Central memory CD8-positive, alpha-beta T cell (primary cell): ENCODE measurements at regions not wholly inside any gene's neighbourhood (a gene's known extent, or its start where the extent isn't known, plus 50 kb on each side); places are given as distances from the start of the nearest gene placed in this dataset.
"Not testable (repeated sequence)": the region's sequence is repeated elsewhere in the genome, so short reads cannot be mapped to it uniquely, and the experiment has no call there.

Experiments used
- ATAC-seq: fragments of 150-1000 bp; cut with Tn5 transposase; replicated peaks from 2 replicates; pipeline ENCODE4 v1.10.0; 2022; ENCODE audit warnings: mild to moderate bottlenecking, moderate FRiP score, moderate number of reproducible peaks; ENCODE audit not compliant: poor library complexity, severe bottlenecking; ENCODE audit errors: extremely low read depth
- DNase-seq, 2 donors: peaks; one replicate each; pipeline ENCODE4 v3.0.0; 2021; ENCODE audit warnings: low spot score in 2 of 2
- H3K27ac Mint-ChIP-seq: one replicate; pipeline ENCODE4 v1.8.0; 2022; ENCODE audit warnings: low read depth, mild to moderate bottlenecking, moderate library complexity, mixed read lengths
- H3K27me3 Mint-ChIP-seq: one replicate; pipeline ENCODE4 v1.8.0; 2022; ENCODE audit warnings: mixed read lengths
- H3K36me3 Mint-ChIP-seq: one replicate; pipeline ENCODE4 v1.8.0; 2022; ENCODE audit warnings: mild to moderate bottlenecking, moderate library complexity, mixed read lengths; ENCODE audit not compliant: insufficient read depth
- H3K4me1 Mint-ChIP-seq: one replicate; pipeline ENCODE4 v1.8.0; 2022; ENCODE audit warnings: mixed read lengths
- H3K4me3 Mint-ChIP-seq: one replicate; pipeline ENCODE4 v1.8.0; 2022; ENCODE audit warnings: mild to moderate bottlenecking, moderate library complexity, mixed read lengths
- H3K9me3 Mint-ChIP-seq: one replicate; pipeline ENCODE4 v1.8.0; 2022; ENCODE audit warnings: mixed read lengths

DNA sequence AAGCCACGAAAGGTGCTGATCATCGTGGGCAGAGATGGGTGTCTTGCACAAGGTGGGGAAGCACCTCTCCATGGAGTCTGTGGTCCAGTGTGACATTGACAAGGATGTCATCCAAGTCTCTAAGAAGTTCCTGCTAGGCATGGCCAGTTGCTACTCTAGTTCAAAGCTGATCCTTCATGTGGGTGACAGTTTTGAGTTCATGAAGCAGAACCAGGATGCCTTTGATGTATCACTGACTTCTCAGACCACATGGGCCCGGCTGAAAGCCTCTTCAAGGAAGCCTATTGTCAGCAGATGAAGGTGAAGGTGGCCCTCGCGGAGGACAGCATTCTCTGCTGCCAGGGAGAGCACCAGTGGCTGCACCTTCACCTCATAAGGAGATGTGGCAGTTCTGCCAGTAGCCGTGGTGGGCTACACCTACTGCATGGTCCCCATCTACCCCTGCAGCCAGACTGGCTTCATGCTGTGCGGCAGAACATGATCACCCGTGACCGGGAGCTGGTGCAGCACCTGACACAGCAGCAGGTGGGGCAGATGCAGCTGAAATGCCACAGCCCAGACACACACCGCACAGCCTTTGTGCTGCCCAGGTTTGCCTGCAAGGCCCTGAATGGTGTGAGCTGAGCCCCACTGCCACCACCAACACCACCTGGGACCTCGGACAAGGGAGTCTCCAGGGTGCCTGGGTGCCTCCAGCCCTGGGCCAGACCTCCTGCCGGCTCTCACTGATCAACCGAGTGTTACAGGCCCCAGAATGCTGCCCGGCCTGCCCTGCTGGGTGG lies 75.0 kb upstream of the SULF2 start:
- Mint-ChIP-seq H3K9me3 (no peaks in the 10 kb centered on the region), H3K4me3 (no peak overlapping the region), H3K4me1 (no peaks in the 10 kb centered on the region), H3K36me3 (no peaks in the 10 kb centered on the region), H3K27ac (no peak overlapping the region), H3K27me3 (peaks cover 25% of the 10 kb centered on the region)
- ATAC-seq (no peak), DNase-seq (no peak)

DNA sequence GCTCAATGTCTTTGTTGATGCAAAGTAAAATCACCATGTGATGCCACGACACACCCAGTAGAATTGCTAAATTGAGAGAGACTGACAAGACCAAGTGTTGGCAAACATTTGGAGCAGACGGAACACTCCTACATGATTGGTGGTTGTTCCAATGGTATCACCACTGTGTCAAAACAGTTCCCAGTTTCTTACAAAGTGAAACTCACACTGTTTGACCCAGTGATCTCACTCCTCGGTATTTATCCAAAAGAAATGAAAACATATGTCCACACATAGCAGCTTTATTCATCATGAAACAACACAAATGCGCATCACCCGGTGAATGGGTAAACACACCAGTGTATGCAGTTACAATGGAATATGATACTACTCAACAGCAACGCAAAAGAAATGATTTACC lies 74.0 kb upstream of the SULF2 start:
- no peaks in the 10 kb centered on the region for H3K36me3 Mint-ChIP-seq
- ATAC-seq (no peak), DNase-seq (no peak)
- peaks cover 29% of the 10 kb centered on the region for H3K27me3 Mint-ChIP-seq
- H3K4me3 Mint-ChIP-seq: no peak overlapping the region
- H3K9me3 Mint-ChIP-seq: no peaks in the 10 kb centered on the region
- H3K4me1 Mint-ChIP-seq: no peaks in the 10 kb centered on the region
- H3K27ac Mint-ChIP-seq: no peak overlapping the region

DNA sequence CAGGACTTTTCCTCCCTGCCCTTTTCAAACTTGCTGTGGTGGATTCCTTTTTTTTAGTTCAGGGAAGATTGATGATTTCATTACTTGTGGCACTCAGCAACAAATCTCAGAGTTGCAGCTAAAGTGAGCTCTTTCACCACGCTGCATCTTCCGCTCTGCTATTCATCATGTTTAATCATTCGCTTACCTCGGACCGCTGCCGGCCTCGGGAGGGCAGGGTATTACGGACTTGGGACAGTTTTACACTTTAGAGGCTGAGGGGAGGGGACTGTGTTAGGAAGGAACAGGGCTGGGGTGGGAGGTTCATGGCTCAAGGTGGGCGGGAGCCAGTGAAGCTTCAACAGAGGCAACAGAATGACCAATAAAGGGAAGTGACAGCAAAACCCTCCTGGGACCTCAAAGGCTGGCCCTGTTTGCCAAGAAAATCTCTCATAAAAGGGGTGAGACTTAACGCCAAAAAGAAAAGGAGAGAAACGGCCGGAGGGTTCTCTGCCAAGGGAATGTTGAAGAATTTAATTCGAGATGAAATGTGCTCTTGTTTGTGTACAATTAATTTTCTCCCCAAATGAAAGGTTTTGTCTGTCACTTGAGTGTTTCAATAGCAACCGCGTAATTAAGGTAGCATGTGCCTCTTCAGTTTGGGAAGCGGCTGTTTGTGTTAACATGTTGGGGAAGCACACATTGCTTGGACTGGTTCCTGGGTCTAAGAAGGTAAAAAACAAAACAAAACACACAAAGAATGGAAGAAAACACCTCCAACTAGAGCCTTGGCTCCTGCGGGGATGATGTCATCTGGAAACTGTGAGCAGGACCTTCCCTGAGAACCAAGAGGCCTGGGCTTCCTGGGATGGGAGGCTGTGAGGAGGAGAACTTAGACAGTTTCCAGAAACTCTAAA lies 72.5 kb upstream of the SULF2 start:
- ATAC-seq (no peak), DNase-seq (no peak)
- Mint-ChIP-seq H3K4me3 (no peak overlapping the region), H3K9me3 (no peaks in the 10 kb centered on the region), H3K27ac (no peak overlapping the region), H3K4me1 (no peaks in the 10 kb centered on the region), H3K36me3 (no peaks in the 10 kb centered on the region), H3K27me3 (peaks cover 24% of the 10 kb centered on the region)

GRCh38 chr20:47857187-47857568 lies 71.9 kb upstream of the SULF2 start:
- no peak for ATAC-seq
- Mint-ChIP-seq H3K27me3 (peaks cover 29% of the 10 kb centered on the region), H3K9me3 (no peaks in the 10 kb centered on the region), H3K4me1 (no peaks in the 10 kb centered on the region), H3K36me3 (no peaks in the 10 kb centered on the region), H3K4me3 (no peak overlapping the region), H3K27ac (no peak overlapping the region)
- no peak for DNase-seq

GRCh38 chr20:47855799-47856198 lies 70.5 kb upstream of the SULF2 start:
- no peak for DNase-seq
- Mint-ChIP-seq H3K4me3 (no peak overlapping the region), H3K36me3 (no peaks in the 10 kb centered on the region), H3K4me1 (no peaks in the 10 kb centered on the region), H3K9me3 (no peaks in the 10 kb centered on the region), H3K27me3 (peaks cover 43% of the 10 kb centered on the region), H3K27ac (no peak overlapping the region)
- ATAC-seq: no peak

GRCh38 chr20:47854687-47855212 lies 69.5 kb upstream of the SULF2 start:
- no peak for DNase-seq
- no peak for ATAC-seq
- no peak overlapping the region for H3K4me3 Mint-ChIP-seq
- H3K4me1 Mint-ChIP-seq: no peaks in the 10 kb centered on the region
- no peak overlapping the region for H3K27ac Mint-ChIP-seq
- H3K36me3 Mint-ChIP-seq: no peaks in the 10 kb centered on the region
- no peaks in the 10 kb centered on the region for H3K9me3 Mint-ChIP-seq
- peaks cover 53% of the 10 kb centered on the region for H3K27me3 Mint-ChIP-seq

GRCh38 chr20:47851774-47852173 lies 66.5 kb upstream of the SULF2 start:
- Mint-ChIP-seq H3K4me3 (no peak overlapping the region), H3K27me3 (peaks cover 49% of the 10 kb centered on the region), H3K36me3 (no peaks in the 10 kb centered on the region), H3K4me1 (no peaks in the 10 kb centered on the region), H3K9me3 (no peaks in the 10 kb centered on the region), H3K27ac (no peak overlapping the region)
- DNase-seq (no peak), ATAC-seq (no peak)

DNA sequence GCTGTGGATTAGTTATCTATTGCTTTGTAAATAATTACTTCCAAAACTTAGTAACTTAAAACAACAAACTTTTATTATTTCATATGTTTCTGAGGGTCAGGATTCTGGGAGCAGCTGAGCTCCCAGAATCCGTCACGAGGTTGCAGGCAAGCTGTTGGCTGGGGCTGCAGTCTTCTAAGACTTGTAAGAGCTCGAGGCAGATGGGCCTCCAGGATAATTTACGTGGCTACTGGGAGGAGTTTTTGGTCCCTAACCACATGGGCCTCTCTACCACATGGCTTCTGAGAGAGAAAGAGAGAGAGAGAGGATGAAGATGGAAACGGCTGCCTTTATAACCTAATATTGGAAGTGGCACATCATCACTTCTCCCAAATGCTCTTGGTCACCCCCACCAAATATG lies 64.9 kb upstream of the SULF2 start:
- ATAC-seq: no peak
- Mint-ChIP-seq H3K9me3 (no peaks in the 10 kb centered on the region), H3K27me3 (peaks cover 65% of the 10 kb centered on the region), H3K36me3 (no peaks in the 10 kb centered on the region), H3K27ac (no peak overlapping the region), H3K4me1 (no peaks in the 10 kb centered on the region), H3K4me3 (no peak overlapping the region)
- DNase-seq: no peak

DNA sequence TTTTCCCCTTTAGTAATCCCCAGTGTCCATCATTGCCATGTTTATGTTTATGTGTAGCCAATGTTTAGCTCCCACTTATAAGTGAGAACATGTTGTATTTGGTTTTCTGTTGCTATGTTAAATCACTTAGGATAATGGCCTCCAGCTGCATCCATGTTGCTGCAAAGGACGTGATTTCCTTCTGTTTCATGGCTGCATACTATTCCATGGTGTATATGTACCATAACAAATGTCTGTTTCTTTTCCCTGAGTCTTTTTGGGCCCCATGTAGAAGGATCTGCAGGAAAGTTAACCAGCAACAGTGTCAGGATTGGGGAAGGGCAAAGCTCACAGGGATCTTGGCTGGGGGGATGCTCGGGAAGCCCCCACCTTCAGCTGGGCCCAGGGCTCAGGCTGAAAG lies 64.3 kb upstream of the SULF2 start:
- Mint-ChIP-seq H3K9me3 (no peaks in the 10 kb centered on the region), H3K4me1 (no peaks in the 10 kb centered on the region), H3K36me3 (no peaks in the 10 kb centered on the region), H3K27ac (no peak overlapping the region), H3K4me3 (no peak overlapping the region), H3K27me3 (peaks cover 62% of the 10 kb centered on the region)
- no peak for ATAC-seq
- no peak for DNase-seq

GRCh38 chr20:47849006-47849405 lies 63.7 kb upstream of the SULF2 start:
- ATAC-seq: no peak
- no peaks in the 10 kb centered on the region for H3K9me3 Mint-ChIP-seq
- H3K4me3 Mint-ChIP-seq: no peak overlapping the region
- no peak overlapping the region for H3K27ac Mint-ChIP-seq
- DNase-seq: no peak
- peaks cover 58% of the 10 kb centered on the region for H3K27me3 Mint-ChIP-seq
- no peaks in the 10 kb centered on the region for H3K4me1 Mint-ChIP-seq
- no peaks in the 10 kb centered on the region for H3K36me3 Mint-ChIP-seq

GRCh38 chr20:47848534-47848933 lies 63.3 kb upstream of the SULF2 start:
- not testable (repeated sequence) for H3K4me1 Mint-ChIP-seq, DNase-seq, ATAC-seq, H3K4me3 Mint-ChIP-seq, H3K27ac Mint-ChIP-seq, H3K9me3 Mint-ChIP-seq, H3K36me3 Mint-ChIP-seq
- H3K27me3 Mint-ChIP-seq: peaks cover 62% of the 10 kb centered on the region

DNA sequence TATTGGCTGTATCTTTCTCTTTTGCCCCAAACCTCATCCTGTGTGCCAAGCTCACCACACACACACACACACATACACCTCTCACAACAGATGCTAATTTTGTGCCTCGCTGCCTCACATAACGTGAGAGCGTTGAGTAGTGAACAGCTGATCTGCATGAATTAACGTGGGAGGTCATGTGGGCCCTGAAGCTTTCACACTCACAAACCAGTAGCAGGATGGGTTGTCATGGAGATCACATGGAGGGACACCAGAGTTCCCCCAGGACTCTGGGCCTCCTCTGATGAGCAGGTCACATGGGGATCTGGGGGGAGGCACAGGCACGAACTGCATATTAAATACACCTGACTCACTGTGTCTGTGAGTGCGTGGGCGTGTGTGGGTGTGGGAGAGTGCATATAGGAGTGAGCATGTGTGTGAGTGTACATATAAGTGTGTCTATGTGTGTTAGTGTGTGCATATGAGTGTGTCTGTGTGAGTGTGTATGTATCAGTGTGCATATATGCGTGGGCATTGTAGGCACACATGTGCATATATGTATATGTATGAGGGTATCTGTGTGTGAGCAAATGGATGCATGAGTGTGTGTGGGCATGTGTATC lies 62.7 kb upstream of the SULF2 start:
- H3K27ac Mint-ChIP-seq: no peak overlapping the region
- ATAC-seq (no peak), DNase-seq (no peak)
- H3K27me3 Mint-ChIP-seq: peaks cover 67% of the 10 kb centered on the region
- no peaks in the 10 kb centered on the region for H3K36me3 Mint-ChIP-seq
- H3K9me3 Mint-ChIP-seq: no peaks in the 10 kb centered on the region
- no peaks in the 10 kb centered on the region for H3K4me1 Mint-ChIP-seq
- no peak overlapping the region for H3K4me3 Mint-ChIP-seq
